HTR-8/SVneo (cell line): ENCODE measurements at regions not wholly inside any gene's neighbourhood (a gene's known extent, or its start where the extent isn't known, plus 50 kb on each side); places are given as distances from the start of the nearest gene placed in this dataset.

Source experiments
- DNase-seq: peaks from one replicate; pipeline ENCODE4 v3.0.0; 2011; ENCODE audit warnings: low spot score, mixed read lengths; ENCODE audit not compliant: insufficient read length
- FAIRE-seq: peaks from 2 replicates; lab custom pipeline; 2011; peaks lifted over from hg19 to GRCh38; lab: Jason Lieb, UNC

DNA sequence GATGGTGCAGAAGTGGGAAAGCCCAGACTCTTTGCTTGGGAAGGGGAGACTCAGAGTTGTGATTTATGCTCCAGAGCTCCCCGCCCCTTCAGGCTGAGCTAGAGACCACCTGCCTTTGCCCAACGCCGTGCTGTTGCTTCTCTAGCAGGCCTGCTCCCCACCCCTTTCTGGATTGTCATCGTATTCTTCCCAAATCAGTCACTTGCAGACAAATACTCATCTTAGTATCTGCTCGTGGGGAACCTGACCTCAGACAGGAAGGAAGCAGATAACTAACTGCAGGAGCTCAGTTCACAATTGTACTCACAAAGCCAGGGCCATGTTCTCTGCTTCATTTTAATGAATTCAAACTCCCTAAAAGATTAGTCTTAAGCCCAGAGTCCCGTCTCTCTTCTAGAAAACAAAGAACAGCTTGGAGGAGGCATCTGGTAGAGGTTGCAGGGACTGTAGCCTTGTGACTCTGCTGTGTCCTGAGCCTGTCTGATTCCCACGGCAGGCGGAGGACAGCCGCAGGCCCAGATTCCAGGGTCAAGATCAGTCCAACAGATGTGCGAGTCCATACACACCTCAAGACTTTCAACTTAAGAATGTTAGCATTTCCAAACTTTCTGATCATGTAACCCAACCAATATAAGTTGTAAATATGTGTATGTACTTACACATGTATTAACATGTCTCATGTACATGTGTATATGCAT lies 57.2 kb upstream of the GGTLC1 start:
- FAIRE-seq (no peak), DNase-seq (no peak)

DNA sequence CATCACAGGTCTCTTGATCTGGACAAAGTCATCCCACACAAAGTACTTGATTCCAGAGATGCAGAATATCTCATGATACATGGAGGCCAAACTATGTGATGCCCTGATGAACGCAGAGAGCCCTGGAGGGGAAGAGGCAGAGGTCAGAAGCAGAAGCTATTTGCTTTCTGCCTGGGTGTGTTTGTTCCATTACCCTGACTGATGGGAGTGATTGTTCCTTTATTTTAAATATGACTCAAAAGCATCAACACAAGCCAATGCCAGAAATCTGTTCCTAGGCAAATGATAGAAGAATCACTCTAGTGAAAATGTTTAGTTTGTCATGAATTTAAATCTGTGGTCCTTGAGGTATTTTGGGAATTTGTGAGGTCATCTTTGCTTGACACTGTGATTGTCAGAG lies 54.7 kb upstream of the GGTLC1 start:
- FAIRE-seq (no peak), DNase-seq (no peak)

DNA sequence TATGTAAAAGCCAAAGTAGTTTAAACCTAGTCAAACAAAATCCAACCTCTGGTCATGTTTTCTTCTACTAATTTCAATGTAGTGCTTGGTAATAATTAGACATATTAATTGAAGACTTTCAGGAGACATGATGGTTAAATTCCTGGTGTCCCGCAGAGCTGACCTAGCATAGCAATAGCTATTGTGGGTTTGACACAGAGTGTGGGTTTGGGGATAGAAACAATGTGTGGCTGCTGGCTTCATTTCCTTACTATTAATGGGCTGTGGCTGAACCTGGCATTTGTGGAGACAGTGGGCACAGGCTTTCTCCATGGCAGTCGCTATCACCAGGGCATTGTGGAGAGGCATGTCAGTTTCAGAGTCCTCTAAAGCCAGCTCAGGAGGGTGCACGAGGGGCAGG lies 54.1 kb upstream of the GGTLC1 start:
- FAIRE-seq (no peak), DNase-seq (no peak)

DNA sequence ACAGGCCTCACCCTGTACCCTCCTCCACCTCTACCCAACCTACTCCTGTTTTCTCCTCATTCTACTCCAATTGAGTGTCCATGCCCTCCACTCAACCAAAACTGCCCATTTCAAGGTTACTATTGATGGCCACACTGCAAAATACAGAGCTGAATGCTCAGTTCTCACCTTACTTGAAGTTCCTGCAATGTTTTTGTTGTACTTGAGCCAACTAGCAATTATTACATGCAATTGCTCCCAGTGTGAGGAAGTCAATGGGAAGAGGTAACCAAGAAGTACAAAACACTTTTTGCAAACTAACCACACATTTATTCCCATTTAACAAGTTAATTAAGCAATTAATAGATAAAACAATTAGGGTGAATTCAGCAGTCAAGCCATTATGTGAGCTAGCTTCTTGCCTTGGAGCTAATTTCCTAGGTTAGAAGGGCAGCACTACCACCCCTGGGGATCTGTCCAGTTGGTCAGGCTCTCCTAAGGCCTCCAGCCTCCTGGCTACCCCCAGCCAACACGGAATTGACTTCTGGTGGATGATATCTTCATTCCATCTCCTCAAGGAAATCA lies 52.4 kb upstream of the GGTLC1 start:
- FAIRE-seq, result no peak

DNA sequence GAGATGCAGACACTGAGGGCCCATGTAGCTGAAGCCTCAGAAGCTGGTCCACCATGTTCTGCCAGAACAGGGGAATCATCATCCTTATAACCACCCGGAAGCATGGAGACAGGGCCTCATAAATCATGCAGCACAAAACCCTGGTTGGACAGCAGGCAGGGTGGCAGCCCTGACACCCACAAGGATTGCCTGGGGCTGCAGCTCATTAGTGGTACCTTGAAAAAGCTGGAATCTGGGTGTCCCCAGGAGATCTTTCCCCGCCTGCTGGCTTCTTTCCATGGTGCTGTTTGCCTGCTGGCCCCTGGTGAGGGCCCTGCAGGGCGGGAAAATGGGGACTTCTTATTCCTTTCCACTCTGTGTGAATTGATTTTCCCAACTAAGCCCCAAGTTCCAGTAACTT lies 50.6 kb upstream of the GGTLC1 start:
- DNase-seq (no peak), FAIRE-seq (no peak)

More for the DNA sequence above, 52.4 kb upstream of the GGTLC1 start:
- DNase-seq, result no peak
